Progenitor cell of endocrine pancreas (in vitro differentiated cells): ENCODE measurements at regions not wholly inside any gene's neighbourhood (a gene's known extent, or its start where the extent isn't known, plus 50 kb on each side); places are given as distances from the start of the nearest gene placed in this dataset.

Source experiments
- DNase-seq: peaks from one replicate; pipeline ENCODE4 v3.0.0; 2021; ENCODE audit warnings: low spot score; ENCODE audit not compliant: unreplicated experiment
- H3K27ac Mint-ChIP-seq: 2 replicates; pipeline ENCODE4 v1.8.0; 2021; ENCODE audit warnings: mild to moderate bottlenecking, moderate library complexity, mixed read lengths
- H3K27me3 Mint-ChIP-seq: 2 replicates; pipeline ENCODE4 v1.8.0; 2021; ENCODE audit warnings: mixed read lengths
- H3K36me3 Mint-ChIP-seq: 2 replicates; pipeline ENCODE4 v1.8.0; 2022; ENCODE audit warnings: mixed read lengths; ENCODE audit not compliant: insufficient read depth
- H3K4me1 Mint-ChIP-seq: 2 replicates; pipeline ENCODE4 v1.8.0; 2021; ENCODE audit warnings: low read depth, mixed read lengths
- H3K4me3 Mint-ChIP-seq: 2 replicates; pipeline ENCODE4 v1.8.0; 2021; ENCODE audit warnings: low read depth, mild to moderate bottlenecking, moderate library complexity, mixed read lengths
- H3K9me3 Mint-ChIP-seq: 2 replicates; pipeline ENCODE4 v1.8.0; 2021; ENCODE audit warnings: low read depth, mixed read lengths
- CTCF ChIP-seq: fragments of 200-600 bp; sonication (generic); IDR thresholded peaks from one replicate; pipeline ENCODE4 v1.5.0; 2021; ENCODE audit warnings: antibody characterized with exemption, mild to moderate bottlenecking; ENCODE audit not compliant: unreplicated experiment

GRCh38 chr2:187920511-187920910 is 366.3 kb upstream of the TFPI start:
- no peak for DNase-seq
- Mint-ChIP-seq H3K4me3 (no peak overlapping the region), H3K9me3 (peaks cover 4% of the 10 kb centered on the region), H3K36me3 (no peaks in the 10 kb centered on the region), H3K4me1 (peaks cover 5% of the 10 kb centered on the region), H3K27me3 (no peaks in the 10 kb centered on the region), H3K27ac (no peak overlapping the region)
- no peak for TF ChIP-seq CTCF

- Mint-ChIP-seq H3K27ac (no peak overlapping the region), H3K36me3 (no peaks in the 10 kb centered on the region), H3K4me3 (no peak overlapping the region), H3K4me1 (peaks cover 5% of the 10 kb centered on the region), H3K9me3 (no peaks in the 10 kb centered on the region), H3K27me3 (no peaks in the 10 kb centered on the region)
- DNase-seq = no peak
- TF ChIP-seq CTCF = no peak
Observed at GRCh38 chr2:187922846-187923245, 368.6 kb upstream of the TFPI start.

- DNase-seq = no peak
- no peak for TF ChIP-seq CTCF
- H3K4me3 Mint-ChIP-seq = no peak overlapping the region
- peaks cover 3% of the 10 kb centered on the region for H3K4me1 Mint-ChIP-seq
- no peaks in the 10 kb centered on the region for H3K36me3 Mint-ChIP-seq
- H3K27ac Mint-ChIP-seq = no peak overlapping the region
- H3K27me3 Mint-ChIP-seq = no peaks in the 10 kb centered on the region
- H3K9me3 Mint-ChIP-seq = no peaks in the 10 kb centered on the region
Observed at GRCh38 chr2:187924293-187924692, 367.4 kb upstream of the GULP1 start.

GRCh38 chr2:187934236-187934635 is 357.4 kb upstream of the GULP1 start:
- no peak for DNase-seq
- no peak overlapping the region for H3K4me3 Mint-ChIP-seq
- H3K4me1 Mint-ChIP-seq = no peaks in the 10 kb centered on the region
- H3K36me3 Mint-ChIP-seq = no peaks in the 10 kb centered on the region
- H3K27me3 Mint-ChIP-seq = no peaks in the 10 kb centered on the region
- no peak for TF ChIP-seq CTCF
- H3K27ac Mint-ChIP-seq = no peak overlapping the region
- H3K9me3 Mint-ChIP-seq = no peaks in the 10 kb centered on the region

GRCh38 chr2:187934692-187935091 is 357.0 kb upstream of the GULP1 start:
- Mint-ChIP-seq H3K9me3 (no peaks in the 10 kb centered on the region), H3K36me3 (no peaks in the 10 kb centered on the region), H3K27me3 (no peaks in the 10 kb centered on the region), H3K27ac (no peak overlapping the region), H3K4me1 (no peaks in the 10 kb centered on the region), H3K4me3 (no peak overlapping the region)
- DNase-seq = no peak
- no peak for TF ChIP-seq CTCF
